Epithelial cell of esophagus (primary cell): ENCODE measurements at regions not wholly inside any gene's neighbourhood (a gene's known extent, or its start where the extent isn't known, plus 50 kb on each side); places are given as distances from the start of the nearest gene placed in this dataset.

Experiments
- DNase-seq: peaks from one replicate; pipeline ENCODE4 v3.0.0; 2010; ENCODE audit warnings: low read depth
- H3K4me3 ChIP-seq: 2 replicates; pipeline ENCODE4 v1.5.1; 2011; ENCODE audit warnings: mild to moderate bottlenecking, low read length, control low read depth
- CTCF ChIP-seq: IDR thresholded peaks from 2 replicates; pipeline ENCODE4 v1.5.1; 2011; ENCODE audit warnings: low read depth, mild to moderate bottlenecking, low read length, control low read depth, inconsistent platforms; ENCODE audit not compliant: insufficient read depth; ENCODE audit errors: missing control alignments

GRCh38 chr5:144918371-144918770 lies 747.7 kb downstream of the KCTD16 start:
- H3K4me3 ChIP-seq = no peak overlapping the region
- DNase-seq = no peak
- no peak for TF ChIP-seq CTCF

DNA sequence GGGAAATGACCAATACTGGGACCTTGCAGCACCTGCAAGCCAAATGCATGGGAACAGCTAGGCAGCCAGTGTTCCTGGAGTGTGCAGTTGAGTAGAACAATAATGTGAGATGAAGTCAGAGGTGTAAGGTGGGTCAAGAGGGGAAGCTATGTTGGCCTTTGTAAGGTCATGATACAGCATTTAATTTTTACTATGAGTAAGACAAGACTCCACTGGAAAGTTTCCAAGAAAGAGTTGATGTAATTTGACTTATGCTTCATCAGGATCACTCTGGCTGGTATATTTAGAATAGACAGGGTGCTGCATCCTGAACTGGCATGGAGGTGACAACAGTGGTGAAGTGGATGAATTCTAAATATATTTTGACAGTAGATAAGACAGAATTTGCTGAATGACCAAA lies 744.8 kb downstream of the KCTD16 start:
- no peak for DNase-seq
- H3K4me3 ChIP-seq = no peak overlapping the region
- no peak for TF ChIP-seq CTCF

DNA sequence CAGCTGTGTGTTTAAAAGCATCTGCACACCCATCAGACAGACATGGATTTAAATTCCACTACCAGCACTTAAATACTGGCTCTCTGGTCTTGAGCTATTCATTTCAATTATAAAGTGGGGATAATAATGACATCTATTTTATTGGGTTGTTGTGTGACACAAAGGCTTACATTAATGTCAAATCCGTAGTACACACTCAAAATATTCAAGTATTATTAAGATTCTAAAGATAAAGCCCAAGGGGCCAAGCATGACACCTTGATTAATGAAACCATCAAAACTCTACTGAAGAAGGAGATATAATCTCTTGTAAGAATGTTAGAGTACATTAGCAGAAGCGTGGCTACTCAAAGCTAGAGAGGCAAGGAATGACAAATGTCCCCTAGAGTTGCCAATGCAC lies 743.0 kb downstream of the KCTD16 start:
- TF ChIP-seq CTCF = no peak
- no peak for DNase-seq
- H3K4me3 ChIP-seq = no peak overlapping the region

- no peak overlapping the region for H3K4me3 ChIP-seq
- DNase-seq = no peak
- TF ChIP-seq CTCF = no peak
Measured at GRCh38 chr5:144896473-144896872, 725.8 kb downstream of the KCTD16 start.

DNA sequence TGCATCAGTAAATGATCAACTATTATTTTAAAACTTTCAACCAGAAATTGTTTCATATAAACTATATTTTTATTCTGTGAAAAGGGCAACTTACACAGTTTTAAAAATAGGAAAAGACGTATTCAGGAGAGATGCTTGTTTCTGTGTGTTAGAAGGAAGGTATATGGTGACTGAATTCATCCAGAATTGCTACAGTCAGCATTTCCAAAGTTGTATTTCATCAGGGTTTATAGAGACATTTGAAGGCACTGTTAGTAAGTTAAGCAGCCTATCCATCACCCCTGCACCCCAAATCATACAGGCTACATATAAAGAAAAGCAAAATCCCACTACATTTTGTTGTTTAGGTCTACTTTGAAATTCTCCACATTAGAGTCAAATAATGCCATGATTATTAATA lies 716.0 kb downstream of the KCTD16 start:
- H3K4me3 ChIP-seq = no peak overlapping the region
- no peak for TF ChIP-seq CTCF
- no peak for DNase-seq

GRCh38 chr5:144882739-144883283 lies 712.1 kb downstream of the KCTD16 start:
- H3K4me3 ChIP-seq = no peak overlapping the region
- DNase-seq = no peak
- TF ChIP-seq CTCF = no peak

GRCh38 chr5:144880513-144880912 lies 709.8 kb downstream of the KCTD16 start:
- DNase-seq = no peak
- no peak for TF ChIP-seq CTCF
- no peak overlapping the region for H3K4me3 ChIP-seq
